GM12891 (cell line): ENCODE measurements at regions not wholly inside any gene's neighbourhood (a gene's known extent, or its start where the extent isn't known, plus 50 kb on each side); places are given as distances from the start of the nearest gene placed in this dataset.

ENCODE experiments used
- POLR2A ChIP-seq: IDR thresholded peaks from 2 replicates; pipeline ENCODE4 v1.6.1; 2011; ENCODE audit warnings: low read depth, low read length, control low read depth
- POLR2AphosphoS5 ChIP-seq: IDR thresholded peaks from 2 replicates; pipeline ENCODE4 v1.6.1; 2011; ENCODE audit warnings: low read depth, low read length, control low read depth
- SPI1 ChIP-seq: IDR thresholded peaks from 2 replicates; pipeline ENCODE4 v1.6.1; 2011; ENCODE audit warnings: low read depth, low read length, control low read depth
- TAF1 ChIP-seq: IDR thresholded peaks from 2 replicates; pipeline ENCODE4 v1.6.1; 2011; ENCODE audit warnings: low read depth, low read length, control low read depth

GRCh38 chr1:14345946-14346550 lies 252.4 kb upstream of the KAZN start:
- TF ChIP-seq POLR2A, result no peak
- no peak for TF ChIP-seq POLR2AphosphoS5
- no peak for TF ChIP-seq TAF1
- TF ChIP-seq SPI1, result no peak
